GM12864 (cell line): ENCODE measurements at regions not wholly inside any gene's neighbourhood (a gene's known extent, or its start where the extent isn't known, plus 50 kb on each side); places are given as distances from the start of the nearest gene placed in this dataset.
A peak's percentile ranks its signal among the peaks of the same experiment; 100 is the strongest.

Source experiments
- DNase-seq: peaks from one replicate; pipeline ENCODE4 v3.0.0-alpha.2; 2011; ENCODE audit warnings: low read depth
- H3K4me3 ChIP-seq: 2 replicates; pipeline ENCODE4 v1.5.1; 2011; ENCODE audit warnings: mild to moderate bottlenecking, low read depth, low read length, control low read depth
- TF ChIP-seq, protein P1 (sequence below): IDR thresholded peaks from 2 replicates; pipeline ENCODE4 v1.5.1; 2011; ENCODE audit warnings: low read depth, mild to moderate bottlenecking, moderate library complexity, low read length, control low read depth, inconsistent platforms; ENCODE audit errors: missing control alignments

GRCh38 chr6:27757307-27757706 is 154.9 kb downstream of the OR2B2 start:
- no peak for DNase-seq
- peak overlapping the region; percentile 75 for H3K4me3 ChIP-seq
- TF ChIP-seq, protein P1, sequence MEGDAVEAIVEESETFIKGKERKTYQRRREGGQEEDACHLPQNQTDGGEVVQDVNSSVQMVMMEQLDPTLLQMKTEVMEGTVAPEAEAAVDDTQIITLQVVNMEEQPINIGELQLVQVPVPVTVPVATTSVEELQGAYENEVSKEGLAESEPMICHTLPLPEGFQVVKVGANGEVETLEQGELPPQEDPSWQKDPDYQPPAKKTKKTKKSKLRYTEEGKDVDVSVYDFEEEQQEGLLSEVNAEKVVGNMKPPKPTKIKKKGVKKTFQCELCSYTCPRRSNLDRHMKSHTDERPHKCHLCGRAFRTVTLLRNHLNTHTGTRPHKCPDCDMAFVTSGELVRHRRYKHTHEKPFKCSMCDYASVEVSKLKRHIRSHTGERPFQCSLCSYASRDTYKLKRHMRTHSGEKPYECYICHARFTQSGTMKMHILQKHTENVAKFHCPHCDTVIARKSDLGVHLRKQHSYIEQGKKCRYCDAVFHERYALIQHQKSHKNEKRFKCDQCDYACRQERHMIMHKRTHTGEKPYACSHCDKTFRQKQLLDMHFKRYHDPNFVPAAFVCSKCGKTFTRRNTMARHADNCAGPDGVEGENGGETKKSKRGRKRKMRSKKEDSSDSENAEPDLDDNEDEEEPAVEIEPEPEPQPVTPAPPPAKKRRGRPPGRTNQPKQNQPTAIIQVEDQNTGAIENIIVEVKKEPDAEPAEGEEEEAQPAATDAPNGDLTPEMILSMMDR, result no peak

- H3K4me3 ChIP-seq, result no peak overlapping the region
- no peak for DNase-seq
- TF ChIP-seq, protein P1, result no peak
These were observed 156.4 kb downstream of the OR2B2 start for GRCh38 chr6:27755768-27756167.

DNA sequence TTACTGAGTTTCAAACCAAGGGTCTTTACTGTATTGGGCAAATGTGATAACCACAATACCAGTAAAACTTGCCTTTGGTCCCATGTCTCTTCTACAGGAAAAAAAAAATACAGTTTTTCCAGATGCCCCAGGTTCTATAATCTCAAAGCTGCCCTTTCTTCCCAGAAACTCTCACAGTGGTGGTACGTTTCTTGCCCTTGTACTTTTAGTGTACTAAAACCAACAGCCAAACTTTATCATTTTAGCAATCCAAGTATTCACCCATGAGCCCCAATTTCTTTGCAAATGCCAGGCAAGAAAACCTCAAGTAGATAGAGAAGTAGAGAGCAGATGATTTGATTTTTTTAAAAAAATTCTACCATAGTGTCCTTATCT is 157.8 kb downstream of the OR2B2 start:
- TF ChIP-seq, protein P1, result no peak
- DNase-seq, result no peak

DNA sequence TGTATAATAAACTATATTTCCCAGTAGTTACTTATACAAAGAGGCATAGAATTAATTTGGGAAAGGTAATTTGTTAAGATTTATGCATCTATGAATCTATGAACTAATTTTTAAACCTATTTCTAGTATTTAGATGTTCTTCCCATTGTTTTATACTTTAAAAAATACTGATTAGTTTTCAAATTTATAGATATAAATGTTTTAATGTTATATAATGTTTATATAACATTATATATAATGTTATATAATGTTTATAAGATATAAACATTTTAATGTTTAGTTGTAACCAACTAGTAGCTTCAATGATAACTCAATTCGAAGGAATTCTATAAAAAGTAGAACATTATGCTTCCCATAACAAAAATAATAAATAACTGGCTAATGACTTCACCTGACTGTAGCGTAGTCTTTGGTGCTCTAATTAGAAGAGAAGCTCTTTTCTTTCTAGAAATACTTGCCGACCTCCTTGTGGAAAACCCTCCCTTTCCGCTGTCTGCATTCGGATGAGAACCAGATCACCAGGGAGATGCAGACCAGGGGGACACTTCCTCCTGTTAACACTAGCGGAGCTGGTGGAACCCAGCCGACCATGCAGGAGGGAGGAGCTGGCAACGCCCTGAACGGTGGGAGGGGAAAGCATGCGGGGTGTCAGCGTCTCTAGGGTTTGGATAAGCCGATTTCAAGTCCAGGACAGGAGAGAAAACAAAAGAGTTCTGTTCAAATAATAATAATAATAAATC is 158.4 kb downstream of the OR2B2 start:
- DNase-seq, result peak; percentile 77
- TF ChIP-seq, protein P1, result peak; percentile 23
- peak overlapping the region; percentile 52 for H3K4me3 ChIP-seq

More for the DNA sequence above, 157.8 kb downstream of the OR2B2 start:
- no peak overlapping the region; the same call in 1 of the 2 replicates for H3K4me3 ChIP-seq

DNA sequence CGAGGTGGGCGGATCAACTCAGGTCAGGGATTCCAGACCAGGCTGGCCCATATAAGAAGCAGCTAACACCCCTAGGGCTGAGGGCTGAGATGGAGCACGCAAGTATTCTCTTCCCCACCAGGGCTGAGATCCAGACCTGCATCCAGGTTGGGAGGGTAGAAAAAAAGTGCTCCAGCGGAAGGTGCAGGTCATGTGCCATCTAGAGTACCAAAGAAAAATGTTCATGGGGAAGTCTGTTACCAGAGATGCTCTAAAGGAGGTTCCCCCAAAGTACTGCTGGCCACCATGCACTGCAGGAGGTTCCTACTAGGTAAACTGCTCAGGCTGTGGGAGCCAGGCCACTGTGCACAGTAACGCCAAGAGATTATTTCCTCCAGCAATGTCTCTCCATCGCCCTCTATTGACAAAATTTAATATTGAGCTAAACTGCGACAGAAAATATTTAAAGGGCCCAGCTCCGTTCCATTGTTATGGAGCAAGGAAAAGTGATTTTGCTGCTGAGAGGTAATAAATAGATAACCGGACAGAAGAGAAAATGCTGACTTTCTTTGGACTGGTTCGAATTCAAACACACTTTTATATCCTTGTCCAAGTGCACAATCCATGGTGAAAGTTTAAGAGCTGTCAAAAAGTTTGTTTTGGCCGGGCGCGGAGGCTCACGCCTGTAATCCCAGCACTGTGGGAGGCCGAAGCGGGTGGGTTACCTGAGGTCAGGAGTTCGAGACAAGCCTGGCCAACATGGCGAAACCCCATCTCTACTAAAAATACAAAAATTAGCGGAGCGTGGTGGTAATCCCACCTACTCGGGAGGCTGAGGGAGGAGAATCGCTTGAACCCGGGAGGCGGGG is 159.9 kb downstream of the OR2B2 start:
- peak overlapping the region; percentile 64 for H3K4me3 ChIP-seq
- peak; percentile 60 for DNase-seq
- TF ChIP-seq, protein P1, result peak; percentile 61

GRCh38 chr6:27748661-27749060 is 163.5 kb downstream of the OR2B2 start:
- TF ChIP-seq, protein P1, result no peak
- DNase-seq, result no peak
- H3K4me3 ChIP-seq, result no peak overlapping the region
